HepG2 (cell line): ENCODE measurements at regions not wholly inside any gene's neighbourhood (a gene's known extent, or its start where the extent isn't known, plus 50 kb on each side); places are given as distances from the start of the nearest gene placed in this dataset.

ENCODE experiments used
- KAT2B ChIP-seq: fragments of 150-350 bp; IDR thresholded peaks from 2 replicates; pipeline ENCODE4 v1.6.1; 2014; ENCODE audit warnings: low read depth, low read length, borderline replicate concordance
- MTA1 ChIP-seq: sonication (generic); formaldehyde crosslinking; IDR thresholded peaks from 2 replicates; pipeline ENCODE4 v1.4.0; 2020; ENCODE audit warnings: missing genetic modification reagents, mild to moderate bottlenecking, borderline replicate concordance
- TEAD3 ChIP-seq: optimal IDR thresholded peaks from 2 replicates; pipeline ENCODE3; 2016; ENCODE audit warnings: borderline replicate concordance
- ZBTB7A ChIP-seq: sonication (generic); formaldehyde crosslinking; IDR thresholded peaks from 2 replicates; pipeline ENCODE4 v1.8.0; 2022; ENCODE audit warnings: mild to moderate bottlenecking, missing genetic modification reagents
- ZNF225 ChIP-seq: sonication (generic); formaldehyde crosslinking; IDR thresholded peaks from 2 replicates; pipeline ENCODE4 v1.4.0; 2020; ENCODE audit warnings: mild to moderate bottlenecking, missing genetic modification reagents
- ZNF557 ChIP-seq: sonication (generic); formaldehyde crosslinking; IDR thresholded peaks from 2 replicates; pipeline ENCODE4 v1.4.0; 2020; ENCODE audit warnings: missing genetic modification reagents
- ZNF891 ChIP-seq: sonication (generic); formaldehyde crosslinking; IDR thresholded peaks from 2 replicates; pipeline ENCODE4 v1.5.0; 2020; ENCODE audit warnings: mild to moderate bottlenecking, missing genetic modification reagents
- TF ChIP-seq, protein P1 (sequence below): sonication (generic); formaldehyde crosslinking; IDR thresholded peaks from 2 replicates; pipeline ENCODE4 v1.4.0; 2020; ENCODE audit warnings: missing genetic modification reagents
- TF ChIP-seq, protein P2 (sequence below): IDR thresholded peaks from 2 replicates; pipeline ENCODE4 v1.6.1; 2018; ENCODE audit warnings: missing genetic modification reagents

DNA sequence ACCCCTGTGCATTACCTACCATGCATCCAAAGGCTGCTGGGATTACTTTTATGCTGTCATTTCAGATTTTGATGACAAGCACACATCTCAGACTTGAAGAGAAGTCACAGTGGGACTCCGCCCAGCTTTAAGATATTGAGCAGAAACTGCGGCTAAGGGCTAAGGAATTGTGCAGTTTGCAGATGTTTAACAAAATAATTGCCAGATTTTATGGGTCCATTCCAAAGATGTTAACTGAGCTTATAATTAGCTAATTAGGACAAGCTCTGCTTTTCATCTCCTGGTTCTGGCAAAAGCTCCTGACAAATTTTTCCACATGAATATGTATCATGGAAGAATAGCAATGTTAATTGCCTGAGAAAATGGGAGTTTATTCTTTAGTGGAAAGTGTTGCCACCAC is 344.4 kb upstream of the ATXN7L3B start (continued):
- TF ChIP-seq ZNF225 (no peak), MTA1 (CRISPR knock-in tag) (no peak), ZNF557 (CRISPR knock-in tag) (no peak), KAT2B (no peak), TEAD3 (no peak), ZNF891 (CRISPR knock-in tag) (no peak), ZBTB7A (CRISPR knock-in tag) (no peak)
- TF ChIP-seq, protein P1, sequence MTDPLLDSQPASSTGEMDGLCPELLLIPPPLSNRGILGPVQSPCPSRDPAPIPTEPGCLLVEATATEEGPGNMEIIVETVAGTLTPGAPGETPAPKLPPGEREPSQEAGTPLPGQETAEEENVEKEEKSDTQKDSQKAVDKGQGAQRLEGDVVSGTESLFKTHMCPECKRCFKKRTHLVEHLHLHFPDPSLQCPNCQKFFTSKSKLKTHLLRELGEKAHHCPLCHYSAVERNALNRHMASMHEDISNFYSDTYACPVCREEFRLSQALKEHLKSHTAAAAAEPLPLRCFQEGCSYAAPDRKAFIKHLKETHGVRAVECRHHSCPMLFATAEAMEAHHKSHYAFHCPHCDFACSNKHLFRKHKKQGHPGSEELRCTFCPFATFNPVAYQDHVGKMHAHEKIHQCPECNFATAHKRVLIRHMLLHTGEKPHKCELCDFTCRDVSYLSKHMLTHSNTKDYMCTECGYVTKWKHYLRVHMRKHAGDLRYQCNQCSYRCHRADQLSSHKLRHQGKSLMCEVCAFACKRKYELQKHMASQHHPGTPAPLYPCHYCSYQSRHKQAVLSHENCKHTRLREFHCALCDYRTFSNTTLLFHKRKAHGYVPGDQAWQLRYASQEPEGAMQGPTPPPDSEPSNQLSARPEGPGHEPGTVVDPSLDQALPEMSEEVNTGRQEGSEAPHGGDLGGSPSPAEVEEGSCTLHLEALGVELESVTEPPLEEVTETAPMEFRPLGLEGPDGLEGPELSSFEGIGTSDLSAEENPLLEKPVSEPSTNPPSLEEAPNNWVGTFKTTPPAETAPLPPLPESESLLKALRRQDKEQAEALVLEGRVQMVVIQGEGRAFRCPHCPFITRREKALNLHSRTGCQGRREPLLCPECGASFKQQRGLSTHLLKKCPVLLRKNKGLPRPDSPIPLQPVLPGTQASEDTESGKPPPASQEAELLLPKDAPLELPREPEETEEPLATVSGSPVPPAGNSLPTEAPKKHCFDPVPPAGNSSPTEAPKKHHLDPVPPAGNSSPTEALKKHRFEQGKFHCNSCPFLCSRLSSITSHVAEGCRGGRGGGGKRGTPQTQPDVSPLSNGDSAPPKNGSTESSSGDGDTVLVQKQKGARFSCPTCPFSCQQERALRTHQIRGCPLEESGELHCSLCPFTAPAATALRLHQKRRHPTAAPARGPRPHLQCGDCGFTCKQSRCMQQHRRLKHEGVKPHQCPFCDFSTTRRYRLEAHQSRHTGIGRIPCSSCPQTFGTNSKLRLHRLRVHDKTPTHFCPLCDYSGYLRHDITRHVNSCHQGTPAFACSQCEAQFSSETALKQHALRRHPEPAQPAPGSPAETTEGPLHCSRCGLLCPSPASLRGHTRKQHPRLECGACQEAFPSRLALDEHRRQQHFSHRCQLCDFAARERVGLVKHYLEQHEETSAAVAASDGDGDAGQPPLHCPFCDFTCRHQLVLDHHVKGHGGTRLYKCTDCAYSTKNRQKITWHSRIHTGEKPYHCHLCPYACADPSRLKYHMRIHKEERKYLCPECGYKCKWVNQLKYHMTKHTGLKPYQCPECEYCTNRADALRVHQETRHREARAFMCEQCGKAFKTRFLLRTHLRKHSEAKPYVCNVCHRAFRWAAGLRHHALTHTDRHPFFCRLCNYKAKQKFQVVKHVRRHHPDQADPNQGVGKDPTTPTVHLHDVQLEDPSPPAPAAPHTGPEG (CRISPR knock-in tag) = no peak
- TF ChIP-seq, protein P2, sequence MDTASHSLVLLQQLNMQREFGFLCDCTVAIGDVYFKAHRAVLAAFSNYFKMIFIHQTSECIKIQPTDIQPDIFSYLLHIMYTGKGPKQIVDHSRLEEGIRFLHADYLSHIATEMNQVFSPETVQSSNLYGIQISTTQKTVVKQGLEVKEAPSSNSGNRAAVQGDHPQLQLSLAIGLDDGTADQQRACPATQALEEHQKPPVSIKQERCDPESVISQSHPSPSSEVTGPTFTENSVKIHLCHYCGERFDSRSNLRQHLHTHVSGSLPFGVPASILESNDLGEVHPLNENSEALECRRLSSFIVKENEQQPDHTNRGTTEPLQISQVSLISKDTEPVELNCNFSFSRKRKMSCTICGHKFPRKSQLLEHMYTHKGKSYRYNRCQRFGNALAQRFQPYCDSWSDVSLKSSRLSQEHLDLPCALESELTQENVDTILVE = no peak
